A673 (cell line): ENCODE measurements at regions not wholly inside any gene's neighbourhood (a gene's known extent, or its start where the extent isn't known, plus 50 kb on each side); places are given as distances from the start of the nearest gene placed in this dataset.

Source experiments
- BruUV-seq: library from RNA; stranded (reverse); fragments of 400-500 nt; replicated peaks from 2 replicates; lab custom pipeline; 2021; lab: Mats Ljungman, UMichigan
- CTCF ChIA-PET: fragments of 300-600 bp; sonication (Branson Sonifier 250); formaldehyde crosslinking; loops from one replicate; lab custom pipeline; 2022; ENCODE audit warnings: antibody characterized with exemption; lab: Charles Lee
- POLR2A ChIA-PET: fragments of 300-600 bp; sonication (Branson Sonifier 250); formaldehyde crosslinking; loops from one replicate; lab custom pipeline; 2022; ENCODE audit warnings: antibody characterized with exemption; ENCODE audit not compliant: low non-redundant PET; lab: Charles Lee
- DNase-seq: peaks from one replicate; pipeline ENCODE4 v3.0.0-alpha.2; 2015; ENCODE audit warnings: low spot score
- H3K27ac ChIP-seq: fragments of 200-600 bp; sonication (generic); 2 replicates; pipeline ENCODE4 v1.5.1; 2016; ENCODE audit warnings: mixed run types, low read depth, mild to moderate bottlenecking, mixed read lengths, antibody characterized with exemption, low read length; ENCODE audit not compliant: poor library complexity, severe bottlenecking
- H3K27me3 ChIP-seq: fragments of 200-600 bp; sonication (generic); replicated peaks from 2 replicates; pipeline ENCODE4 v1.6.1; 2017; ENCODE audit warnings: mixed run types, low read depth, mild to moderate bottlenecking, mixed read lengths, antibody characterized with exemption, low read length; ENCODE audit not compliant: insufficient read depth, poor library complexity
- H3K36me3 ChIP-seq: fragments of 200-600 bp; sonication (generic); 2 replicates; pipeline ENCODE4 v1.6.1; 2016; ENCODE audit warnings: mixed run types, mild to moderate bottlenecking, mixed read lengths, antibody characterized with exemption, low read length; ENCODE audit not compliant: insufficient read depth, poor library complexity, severe bottlenecking
- H3K4me1 ChIP-seq: fragments of 200-600 bp; sonication (generic); 2 replicates; pipeline ENCODE4 v1.6.1; 2017; ENCODE audit warnings: mixed run types, mild to moderate bottlenecking, mixed read lengths, antibody characterized with exemption, low read length; ENCODE audit not compliant: insufficient read depth, poor library complexity, severe bottlenecking
- H3K4me3 ChIP-seq: fragments of 200-600 bp; sonication (generic); 2 replicates; pipeline ENCODE4 v1.5.1; 2016; ENCODE audit warnings: low read depth, mixed run types, mild to moderate bottlenecking, mixed read lengths, low read length; ENCODE audit not compliant: poor library complexity, severe bottlenecking
- H3K9me3 ChIP-seq: fragments of 200-600 bp; sonication (generic); 2 replicates; pipeline ENCODE4 v1.6.1; 2016; ENCODE audit warnings: mixed run types, low read depth, mild to moderate bottlenecking, mixed read lengths, antibody characterized with exemption, low read length; ENCODE audit not compliant: poor library complexity, severe bottlenecking
- EZH2 ChIP-seq: fragments of 200-600 bp; sonication (generic); IDR thresholded peaks from 2 replicates; pipeline ENCODE4 v1.6.1; 2017; ENCODE audit warnings: borderline replicate concordance, low read depth, mild to moderate bottlenecking, mixed read lengths, antibody characterized with exemption, low read length; ENCODE audit not compliant: poor library complexity, severe bottlenecking
- intact Hi-C: fragments of 100-400 bp; cut with micrococcal nuclease; formaldehyde crosslinking; loops from one replicate; pipeline ENCODE4 v1.10.0; 2022; ENCODE audit not compliant: unreplicated experiment
- TF ChIP-seq, protein P1 (sequence below): fragments of 300-800, 200-600 bp; sonication (generic); conservative IDR thresholded peaks from 2 replicates; pipeline ENCODE4 v1.5.1; 2017; ENCODE audit warnings: low read depth, mild to moderate bottlenecking, antibody characterized with exemption, low read length, moderate library complexity, mixed read lengths

DNA sequence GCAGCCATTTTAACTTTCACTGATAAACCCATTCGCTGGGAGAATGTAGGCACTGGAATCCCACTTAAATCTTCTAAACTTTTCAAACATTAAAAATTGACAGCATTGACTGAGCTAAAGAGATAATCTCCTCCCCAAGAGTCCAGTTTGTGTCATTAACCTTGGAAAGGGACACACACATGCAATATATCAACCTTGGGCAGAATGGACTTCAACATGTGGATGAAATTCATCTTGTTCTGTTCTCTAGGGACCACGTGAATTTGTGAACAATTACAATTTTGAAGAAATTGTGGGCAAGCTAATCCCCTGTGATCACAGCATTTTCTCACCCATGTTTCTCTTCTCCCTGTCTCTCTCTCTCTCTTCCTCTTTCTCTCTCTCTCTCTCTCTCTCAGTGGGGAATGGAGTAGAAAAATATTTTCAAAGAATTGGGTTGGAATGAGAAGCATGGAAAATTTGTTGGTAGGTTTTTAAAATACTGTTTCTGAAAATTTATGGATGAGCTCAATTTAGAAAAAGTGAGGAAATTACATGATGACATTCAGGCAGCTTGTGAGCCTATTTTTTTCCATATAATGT lies 553.7 kb downstream of the EBF1 start:
- TF ChIP-seq, protein P1, sequence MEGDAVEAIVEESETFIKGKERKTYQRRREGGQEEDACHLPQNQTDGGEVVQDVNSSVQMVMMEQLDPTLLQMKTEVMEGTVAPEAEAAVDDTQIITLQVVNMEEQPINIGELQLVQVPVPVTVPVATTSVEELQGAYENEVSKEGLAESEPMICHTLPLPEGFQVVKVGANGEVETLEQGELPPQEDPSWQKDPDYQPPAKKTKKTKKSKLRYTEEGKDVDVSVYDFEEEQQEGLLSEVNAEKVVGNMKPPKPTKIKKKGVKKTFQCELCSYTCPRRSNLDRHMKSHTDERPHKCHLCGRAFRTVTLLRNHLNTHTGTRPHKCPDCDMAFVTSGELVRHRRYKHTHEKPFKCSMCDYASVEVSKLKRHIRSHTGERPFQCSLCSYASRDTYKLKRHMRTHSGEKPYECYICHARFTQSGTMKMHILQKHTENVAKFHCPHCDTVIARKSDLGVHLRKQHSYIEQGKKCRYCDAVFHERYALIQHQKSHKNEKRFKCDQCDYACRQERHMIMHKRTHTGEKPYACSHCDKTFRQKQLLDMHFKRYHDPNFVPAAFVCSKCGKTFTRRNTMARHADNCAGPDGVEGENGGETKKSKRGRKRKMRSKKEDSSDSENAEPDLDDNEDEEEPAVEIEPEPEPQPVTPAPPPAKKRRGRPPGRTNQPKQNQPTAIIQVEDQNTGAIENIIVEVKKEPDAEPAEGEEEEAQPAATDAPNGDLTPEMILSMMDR: no peak
- no peak for TF ChIP-seq EZH2
- CTCF ChIA-PET: no interaction called here
- intact Hi-C loops: no loop called here
- BruUV-seq: no TSS peak
- POLR2A ChIA-PET: no interaction called here
- DNase-seq: no peak
- Histone ChIP-seq H3K9me3 (no peaks in the 10 kb centered on the region), H3K4me1 (no peaks in the 10 kb centered on the region), H3K36me3 (no peaks in the 10 kb centered on the region), H3K4me3 (no peak overlapping the region), H3K27ac (no peak overlapping the region), H3K27me3 (no peaks in the 10 kb centered on the region)

DNA sequence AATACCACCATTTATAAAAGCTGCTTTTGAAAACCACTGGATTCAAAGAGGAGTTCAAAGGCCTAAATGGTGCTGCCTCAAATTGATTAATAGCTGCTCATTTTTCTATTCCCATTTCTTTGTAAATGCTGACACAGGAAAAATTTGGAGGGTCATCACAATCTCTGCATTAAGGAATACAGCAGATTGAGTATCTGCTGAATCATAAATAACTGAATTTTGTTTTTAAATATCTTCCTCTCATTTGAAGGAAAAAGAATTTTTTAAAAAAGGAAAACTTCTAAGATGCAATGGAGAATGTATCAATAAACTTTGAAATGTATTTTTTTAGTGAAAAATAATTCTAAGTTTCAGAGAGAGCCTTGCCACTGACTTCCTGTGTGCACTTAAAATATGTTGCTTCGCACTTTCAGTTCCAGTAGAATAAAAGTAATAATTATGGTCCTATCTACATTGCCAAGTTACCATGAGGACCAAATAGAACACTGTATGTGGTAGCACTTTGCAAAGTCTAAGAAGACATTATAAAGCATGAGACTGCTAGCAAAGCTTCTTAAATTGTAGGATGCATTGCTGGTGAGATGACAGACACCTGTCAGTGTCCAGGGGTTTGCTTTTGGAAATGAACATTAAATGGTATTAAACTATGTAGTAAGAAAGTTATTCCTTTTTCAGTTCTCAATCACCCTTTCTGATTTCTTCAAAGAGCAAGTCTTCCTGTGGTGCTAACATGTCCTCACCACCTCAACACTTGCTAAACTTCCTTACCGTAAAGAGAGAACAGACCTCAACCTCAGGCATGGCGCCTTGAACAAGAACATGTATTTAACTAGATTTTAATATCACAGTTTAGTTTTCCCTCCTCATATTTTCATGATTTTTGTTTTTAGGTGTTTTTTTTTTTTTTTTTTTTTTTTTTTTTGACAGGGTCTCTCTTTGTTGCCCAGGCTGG lies 555.1 kb downstream of the EBF1 start:
- BruUV-seq: no TSS peak
- TF ChIP-seq, protein P1: no peak
- TF ChIP-seq EZH2: no peak
- Histone ChIP-seq H3K4me3 (no peak overlapping the region), H3K9me3 (no peaks in the 10 kb centered on the region), H3K27ac (no peak overlapping the region), H3K27me3 (no peaks in the 10 kb centered on the region), H3K4me1 (no peaks in the 10 kb centered on the region), H3K36me3 (no peaks in the 10 kb centered on the region)
- CTCF ChIA-PET: no interaction called here
- no peak for DNase-seq
- intact Hi-C loops: no loop called here
- POLR2A ChIA-PET: no interaction called here

DNA sequence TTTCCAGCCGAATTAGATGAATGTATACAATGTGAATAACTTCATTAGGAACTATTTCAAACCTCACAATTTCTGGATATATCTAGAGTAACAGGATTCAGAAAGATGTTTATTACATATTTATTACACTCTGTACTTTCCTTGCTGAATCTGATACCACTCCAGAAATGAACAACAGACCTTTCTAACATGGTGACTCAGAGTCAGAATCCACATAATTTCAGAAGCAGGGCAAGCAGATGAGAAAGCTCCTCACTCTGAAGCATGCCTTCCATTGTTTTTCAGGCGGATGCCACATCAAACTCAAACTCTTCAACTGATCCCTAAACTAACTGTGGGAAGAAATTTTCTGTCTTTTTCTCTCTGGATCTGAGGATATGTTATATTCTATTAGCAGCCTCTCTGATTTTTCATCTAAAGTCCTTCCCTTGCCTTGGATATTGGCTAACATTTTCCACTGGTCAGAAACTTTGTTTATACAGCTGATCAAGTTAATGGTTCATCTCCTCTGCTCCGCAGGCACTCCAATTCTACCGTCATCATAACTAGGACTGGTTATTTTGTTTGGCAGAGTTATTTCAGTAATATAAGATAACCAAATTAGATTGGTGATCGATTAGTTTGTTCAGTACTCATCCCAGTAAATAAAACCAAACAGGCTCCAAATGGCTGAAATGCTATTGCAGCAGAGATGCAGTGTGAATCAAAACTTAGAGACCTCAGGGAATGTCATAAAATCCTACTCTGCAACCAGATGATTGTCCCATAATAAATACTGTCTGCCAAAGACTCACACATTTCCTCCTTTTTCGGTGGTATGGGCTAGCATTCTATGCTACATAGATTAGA lies 556.0 kb downstream of the EBF1 start:
- no peak for DNase-seq
- ChIA-PET CTCF (no interaction called here), POLR2A (interaction anchor here (0.6 kb wide), 1 partner anchor 1703 kb away, joined by 4 read pairs; no protein-coding TSS in a partner anchor)
- Histone ChIP-seq H3K4me3 (no peak overlapping the region), H3K4me1 (no peaks in the 10 kb centered on the region), H3K36me3 (no peaks in the 10 kb centered on the region), H3K27ac (no peak overlapping the region), H3K27me3 (no peaks in the 10 kb centered on the region), H3K9me3 (no peaks in the 10 kb centered on the region)
- intact Hi-C loops: no loop called here
- TF ChIP-seq, protein P1: no peak
- TF ChIP-seq EZH2: no peak
- no TSS peak for BruUV-seq
